Adrenal gland (tissue), 9 donors: ENCODE measurements at regions not wholly inside any gene's neighbourhood (a gene's known extent, or its start where the extent isn't known, plus 50 kb on each side); places are given as distances from the start of the nearest gene placed in this dataset.

ENCODE experiments used
- DNase-seq, 7 donors: peaks; one replicate each; pipeline ENCODE4 v3.0.0-alpha.2; 2019 to 2020
- H3K27ac ChIP-seq, 5 donors: fragments of 200-600 bp; sonication (generic) in 4 of 5; 1 replicate in 3 of 5; 2 replicates in 2 of 5; pipeline versions ENCODE4 v1.5.1 to v1.8.0; 2016 to 2020; ENCODE audit warnings: mild to moderate bottlenecking in 1 of 5
- H3K27me3 ChIP-seq: fragments of 200-600 bp; 2 replicates; pipeline ENCODE4 v1.8.0; 2021
- H3K36me3 ChIP-seq, 2 donors: fragments of 200-600 bp; replicated peaks in 1 of 2; 1 replicate in 1 of 2; 2 replicates in 1 of 2; pipeline versions ENCODE4 v1.5.1 to v1.8.0; 2018 to 2022
- H3K4me1 ChIP-seq, 2 donors: fragments of 200-600 bp; replicated peaks in 1 of 2; 1 replicate in 1 of 2; 2 replicates in 1 of 2; pipeline versions ENCODE4 v1.5.1 to v1.8.0; 2018 to 2021
- H3K4me3 ChIP-seq, 4 donors: fragments of 200-600 bp; sonication (generic) in 3 of 4; one replicate each; pipeline ENCODE4 v1.5.1; 2016 to 2018
- H3K9me3 ChIP-seq, 3 donors: fragments of 200-600 bp; sonication (generic) in 1 of 3; replicated peaks in 1 of 3; 1 replicate in 2 of 3; 2 replicates in 1 of 3; pipeline versions ENCODE4 v1.5.1 to v1.8.0; 2016 to 2021
- CTCF ChIP-seq, 6 experiments: fragments of 450-650 bp in 4 of 6; fragments of 200-600 bp in 2 of 6; sonication (generic) in 1 of 6; IDR thresholded peaks; 1 replicate in 5 of 6; 2 replicates in 1 of 6; pipeline versions ENCODE4 v1.5.1 to v1.8.0; 2016 to 2021; ENCODE audit warnings: antibody characterized with exemption in 6 of 6, mild to moderate bottlenecking in 2 of 6, moderate library complexity in 1 of 6
- POLR2A ChIP-seq, 2 donors: fragments of 450-650 bp; IDR thresholded peaks; one replicate each; pipeline ENCODE4 v1.6.1; 2017; ENCODE audit warnings: antibody characterized with exemption in 2 of 2, mild to moderate bottlenecking in 2 of 2, moderate library complexity in 1 of 2
- WGBS, 4 donors: extraction: QIAGEN DNeasy Blood & Tissue Kit in 2 of 4; methylation state at CpG; one replicate each; pipeline versions ENCODE4 v1.1.5 to v1.1.7; 2013 to 2017; 5-methylcytosine and 5-hydroxymethylcytosine counted together
- intact Hi-C, 2 donors: fragments of 100-400 bp; cut with DNase I; formaldehyde crosslinking; loops; one replicate each; pipeline versions ENCODE4 v1.14.1 to v1.15.0; 2022 to 2023
- donor health status: healthy with polysubstance abuse.
- donor health status: Bipolar disorder and iron deficiency.
- donor health status: DM: yes; HTN: yes; CAD: no.
- donor health status: DM: no; HTN: no; CAD: no.
- donor health status: DM: no; HTN: no; CAD: no.

DNA sequence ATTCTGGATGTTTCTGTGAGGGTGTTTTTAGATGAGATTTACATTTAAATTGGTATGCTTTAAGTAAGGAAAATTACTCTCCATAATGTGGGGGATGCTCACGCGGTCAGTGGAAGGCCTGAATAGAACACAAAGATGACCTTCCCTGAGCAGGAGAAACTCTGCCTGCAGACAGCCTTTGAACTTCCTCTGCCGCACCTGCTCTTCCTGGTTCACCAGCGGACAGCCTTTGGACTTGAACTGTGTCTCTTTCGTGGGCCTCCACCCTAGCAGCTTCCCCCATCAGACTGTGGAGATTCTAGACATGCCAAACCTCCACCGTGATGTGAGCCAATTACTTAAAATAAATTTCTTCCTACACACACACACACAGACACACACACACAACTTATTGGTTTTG, 210.7 kb downstream of the EFCAB11 start:
- DNase-seq, result no peak
- Histone ChIP-seq H3K27ac (no peak overlapping the region), H3K27me3 (no peaks in the 10 kb centered on the region), H3K9me3 (no peaks in the 10 kb centered on the region), H3K36me3 (no peaks in the 10 kb centered on the region), H3K4me3 (no peak overlapping the region), H3K4me1 (no peaks in the 10 kb centered on the region)
- TF ChIP-seq POLR2A (IDR thresholded peaks at IDR 0.05) (no peak), CTCF (IDR thresholded peaks at IDR 0.05) (no peak)
- intact Hi-C loops, result no loop called here
- 68 to 88% (median 73%) methylated on average over 6 of the region's 6 CpGs for WGBS, 4 donors

GRCh38 chr14:89740241-89740640, 214.3 kb downstream of the EFCAB11 start:
- no peaks in the 10 kb centered on the region for H3K9me3 ChIP-seq
- DNase-seq, result no peak
- H3K36me3 ChIP-seq, result no peaks in the 10 kb centered on the region
- H3K4me1 ChIP-seq, result no peaks in the 10 kb centered on the region
- intact Hi-C loops, result no loop called here
- H3K27ac ChIP-seq, result no peak overlapping the region
- no peak overlapping the region for H3K4me3 ChIP-seq
- H3K27me3 ChIP-seq, result no peaks in the 10 kb centered on the region
- 80 to 91% (median 84%) methylated on average over 3 of the region's 3 CpGs for WGBS, 4 donors
- TF ChIP-seq POLR2A (IDR thresholded peaks at IDR 0.05) (no peak), CTCF (IDR thresholded peaks at IDR 0.05) (no peak)

- Histone ChIP-seq H3K4me3 (no peak overlapping the region), H3K27me3 (no peaks in the 10 kb centered on the region), H3K4me1 (no peaks in the 10 kb centered on the region), H3K9me3 (peaks cover 0 to 10% (median 7%) of the 10 kb centered on the region in 3 donors), H3K27ac (no peak overlapping the region), H3K36me3 (no peaks in the 10 kb centered on the region)
- no peak for TF ChIP-seq CTCF (IDR thresholded peaks at IDR 0.05)
- TF ChIP-seq POLR2A (IDR thresholded peaks at IDR 0.05), result no peak
- intact Hi-C loops, result no loop called here
- 77 to 85% (median 79%) methylated on average over 4 of the region's 4 CpGs for WGBS, 4 donors
- no peak for DNase-seq
These were observed 217.6 kb downstream of the EFCAB11 start for GRCh38 chr14:89736881-89737280.

DNA sequence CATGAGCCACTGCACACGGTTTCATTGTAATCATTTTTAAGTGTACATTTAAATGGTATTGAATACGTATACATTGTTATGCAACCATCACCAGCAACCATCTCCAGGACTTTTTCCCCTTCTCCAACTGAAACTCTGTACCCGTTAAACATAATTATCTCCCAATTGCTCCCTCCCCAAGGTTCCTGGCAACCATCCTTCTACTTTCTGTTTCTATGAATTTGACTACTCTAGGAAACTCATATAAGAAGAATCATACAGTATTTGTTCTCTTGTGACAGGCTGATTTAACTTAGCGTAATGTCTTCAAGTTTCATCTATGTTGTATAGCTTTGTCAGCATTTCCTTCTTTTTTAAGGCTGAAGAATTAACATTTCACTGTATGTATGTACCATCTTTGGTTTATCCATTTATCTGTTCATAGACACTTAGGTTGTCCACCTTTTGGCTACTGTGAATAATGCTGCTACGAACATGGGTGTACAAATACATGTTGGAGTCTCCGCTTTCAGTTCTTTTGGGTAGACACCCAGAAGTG, 223.1 kb downstream of the EFCAB11 start:
- Histone ChIP-seq H3K27ac (no peak overlapping the region), H3K36me3 (no peaks in the 10 kb centered on the region), H3K27me3 (no peaks in the 10 kb centered on the region), H3K9me3 (peaks cover 0 to 10% (median 7%) of the 10 kb centered on the region in 3 donors), H3K4me1 (no peaks in the 10 kb centered on the region), H3K4me3 (no peak overlapping the region)
- intact Hi-C loops, result no loop called here
- DNase-seq, result no peak
- WGBS, 4 donors, result 86 to 89% (median 87%) methylated on average over 6 of the region's 6 CpGs
- TF ChIP-seq POLR2A (IDR thresholded peaks at IDR 0.05) (no peak), CTCF (IDR thresholded peaks at IDR 0.05) (no peak)
